K562 (cell line): ENCODE measurements at regions not wholly inside any gene's neighbourhood (a gene's known extent, or its start where the extent isn't known, plus 50 kb on each side); places are given as distances from the start of the nearest gene placed in this dataset.

ENCODE experiments used
- ATAC-seq: fragments of 200-7000 bp; cut with Tn5 transposase; 3 replicates; pipeline ENCODE4 v1.9.1; 2020; ENCODE audit warnings: moderate library complexity
- BruUV-seq: library from RNA; stranded (reverse); fragments of 400-500 nt; replicated peaks from 2 replicates; lab custom pipeline; 2021; lab: Mats Ljungman, UMichigan
- CTCF ChIA-PET: fragments of 300-600 bp; formaldehyde crosslinking; extraction: SDS; loops from one replicate; lab custom pipeline; 2021; ENCODE audit warnings: low intra/inter-chr PET ratio; lab: Yijun Ruan, JAX
- POLR2A ChIA-PET: fragments of 300-600, 350-650 bp; sonication (Branson Sonifier 250); formaldehyde crosslinking; extraction: SDS; loops from one replicate; lab custom pipeline; 2021; ENCODE audit warnings: antibody characterized with exemption, inconsistent platforms; lab: Yijun Ruan, JAX
- DNase-seq, 4 experiments: peaks; one replicate each; pipeline versions ENCODE4 v3.0.0 to v3.0.0-alpha.2; 2011 to 2018; ENCODE audit warnings: low spot score in 3 of 4, mixed read lengths in 3 of 4; ENCODE audit errors: extremely low read depth in 1 of 4
- FAIRE-seq: peaks from 2 replicates; lab custom pipeline; 2011; peaks lifted over from hg19 to GRCh38; lab: Jason Lieb, UNC
- H2AFZ ChIP-seq: 2 replicates; pipeline ENCODE4 v1.6.0; 2011; ENCODE audit warnings: low read depth, low read length, control low read depth, inconsistent platforms
- H3K27ac ChIP-seq: fragments of 200-600 bp; 3 replicates; pipeline ENCODE4 v1.8.0; 2011; ENCODE audit warnings: low read depth, mild to moderate bottlenecking, control low read depth, inconsistent platforms, low read length, moderate library complexity, mixed read lengths; ENCODE audit errors: extremely low read depth
- H3K27me3 ChIP-seq, 2 experiments: fragments of 300-600 bp in 1 of 2; 2 replicates in 1 of 2; 3 replicates in 1 of 2; pipeline versions ENCODE4 v1.6.0 to v1.8.0; 2011; ENCODE audit warnings: inconsistent platforms in 2 of 2, low read length in 2 of 2, mild to moderate bottlenecking in 1 of 2, mixed read lengths in 1 of 2, moderate library complexity in 1 of 2; ENCODE audit not compliant: control insufficient read depth in 2 of 2, insufficient read depth in 2 of 2
- H3K36me3 ChIP-seq: fragments of 300-600 bp; 3 replicates; pipeline ENCODE4 v1.8.0; 2011; ENCODE audit warnings: mild to moderate bottlenecking, low read length, inconsistent platforms; ENCODE audit not compliant: control insufficient read depth, insufficient read depth
- H3K4me1 ChIP-seq, 2 experiments: fragments of 200-600 bp in 1 of 2; replicated peaks in 1 of 2; 2 replicates in 1 of 2; 3 replicates in 1 of 2; pipeline versions ENCODE4 v1.5.1 to v1.8.0; 2011; ENCODE audit warnings: inconsistent platforms in 2 of 2, low read length in 2 of 2, mild to moderate bottlenecking in 1 of 2, mixed read lengths in 1 of 2, moderate library complexity in 1 of 2; ENCODE audit not compliant: control insufficient read depth in 2 of 2, insufficient read depth in 2 of 2
- H3K4me2 ChIP-seq: 2 replicates; pipeline ENCODE4 v1.6.1; 2011; ENCODE audit warnings: low read length, control low read depth, inconsistent platforms, mixed read lengths; ENCODE audit not compliant: insufficient read depth
- H3K4me3 ChIP-seq: fragments of 200-600 bp; sonication (generic), shearing (Covaris generic); 2 replicates; pipeline ENCODE4 v1.5.1; 2016; ENCODE audit warnings: control low read depth, inconsistent platforms
- H3K79me2 ChIP-seq: fragments of 200-600 bp; 3 replicates; pipeline ENCODE4 v1.8.0; 2011; ENCODE audit warnings: low read length, inconsistent platforms; ENCODE audit not compliant: control insufficient read depth, insufficient read depth
- H3K9ac ChIP-seq, 2 experiments: 2 replicates each; pipeline versions ENCODE4 v1.6.0 to v1.6.1; 2011; ENCODE audit warnings: low read depth in 2 of 2, low read length in 2 of 2, control low read depth in 1 of 2, inconsistent platforms in 1 of 2, mild to moderate bottlenecking in 1 of 2, mixed read lengths in 1 of 2; ENCODE audit not compliant: insufficient read depth in 1 of 2
- H3K9me1 ChIP-seq: one replicate; pipeline ENCODE4 v1.6.0; 2011; ENCODE audit warnings: inconsistent platforms, mild to moderate bottlenecking, low read length, moderate library complexity; ENCODE audit not compliant: control insufficient read depth, insufficient read depth
- H3K9me3 ChIP-seq: replicated peaks from 2 replicates; pipeline ENCODE4 v1.5.1; 2011; ENCODE audit warnings: low read depth, low read length, inconsistent platforms; ENCODE audit not compliant: control insufficient read depth, insufficient read depth
- H4K20me1 ChIP-seq: replicated peaks from 2 replicates; pipeline ENCODE4 v1.6.1; 2011; ENCODE audit warnings: low read length, inconsistent platforms, mixed read lengths; ENCODE audit not compliant: control insufficient read depth, insufficient read depth
- ZNF174 ChIP-seq: fragments of 250-450 bp; sonication (Bioruptor Pico); IDR thresholded peaks from 2 replicates; pipeline ENCODE4 v1.4.0; 2020; ENCODE audit warnings: mild to moderate bottlenecking
- WGBS: fragments of 100-300 bp; shearing (Covaris generic); methylation state at CpG from one replicate; pipeline ENCODE4 v1.1.6; 2016; ENCODE audit warnings: low coverage, mixed read lengths; ENCODE audit not compliant: insufficient coverage; ENCODE audit errors: missing lambda C conversion rate; 5-methylcytosine and 5-hydroxymethylcytosine counted together
- in situ Hi-C: fragments of 300-500 bp; cut with MboI; formaldehyde crosslinking; loops from 4 replicates; pipeline ENCODE4 v1.15.0; 2018; ENCODE audit warnings: inconsistent platforms, mixed read lengths
- intact Hi-C: fragments of 100-400 bp; cut with micrococcal nuclease; formaldehyde crosslinking; loops from 2 replicates; pipeline ENCODE4 v1.14.2; 2022
- TF ChIP-seq, protein P1 (sequence below): fragments of 450-650 bp; IDR thresholded peaks from 2 replicates; pipeline ENCODE4 v1.6.1; 2018; ENCODE audit not compliant: partially characterized antibody

- ChIA-PET POLR2A (no interaction called here), CTCF (no interaction called here)
- Histone ChIP-seq H2AFZ (peak overlapping the region; percentile 68), H3K36me3 (no peaks in the 10 kb centered on the region), H3K4me1 (no peaks in the 10 kb centered on the region), H3K27me3 (no peaks in the 10 kb centered on the region), H3K4me2 (no peak overlapping the region), H4K20me1 (no peaks in the 10 kb centered on the region), H3K9ac (peak overlapping the region in 1 of 2 experiments; percentile 2; a peak in 1 of 4 replicates), H3K27ac (peak overlapping the region; percentile 15; the same call in 1 of the 3 replicates), H3K4me3 (peak overlapping the region; percentile 3; the same call in 1 of the 2 replicates), H3K9me3 (no peaks in the 10 kb centered on the region), H3K79me2 (no peaks in the 10 kb centered on the region), H3K9me1 (no peaks in the 10 kb centered on the region)
- peak; percentile 63 for ATAC-seq
- intact Hi-C loops (loop anchor here (5.0 to 10.0 kb wide), 2 partner anchors 52 to 289 kb away; no protein-coding TSS in a partner anchor), in situ Hi-C loops (no loop called here)
- peak in 1 of 4 experiments; percentile 23 for DNase-seq
- no TSS peak for BruUV-seq
- TF ChIP-seq, protein P1, sequence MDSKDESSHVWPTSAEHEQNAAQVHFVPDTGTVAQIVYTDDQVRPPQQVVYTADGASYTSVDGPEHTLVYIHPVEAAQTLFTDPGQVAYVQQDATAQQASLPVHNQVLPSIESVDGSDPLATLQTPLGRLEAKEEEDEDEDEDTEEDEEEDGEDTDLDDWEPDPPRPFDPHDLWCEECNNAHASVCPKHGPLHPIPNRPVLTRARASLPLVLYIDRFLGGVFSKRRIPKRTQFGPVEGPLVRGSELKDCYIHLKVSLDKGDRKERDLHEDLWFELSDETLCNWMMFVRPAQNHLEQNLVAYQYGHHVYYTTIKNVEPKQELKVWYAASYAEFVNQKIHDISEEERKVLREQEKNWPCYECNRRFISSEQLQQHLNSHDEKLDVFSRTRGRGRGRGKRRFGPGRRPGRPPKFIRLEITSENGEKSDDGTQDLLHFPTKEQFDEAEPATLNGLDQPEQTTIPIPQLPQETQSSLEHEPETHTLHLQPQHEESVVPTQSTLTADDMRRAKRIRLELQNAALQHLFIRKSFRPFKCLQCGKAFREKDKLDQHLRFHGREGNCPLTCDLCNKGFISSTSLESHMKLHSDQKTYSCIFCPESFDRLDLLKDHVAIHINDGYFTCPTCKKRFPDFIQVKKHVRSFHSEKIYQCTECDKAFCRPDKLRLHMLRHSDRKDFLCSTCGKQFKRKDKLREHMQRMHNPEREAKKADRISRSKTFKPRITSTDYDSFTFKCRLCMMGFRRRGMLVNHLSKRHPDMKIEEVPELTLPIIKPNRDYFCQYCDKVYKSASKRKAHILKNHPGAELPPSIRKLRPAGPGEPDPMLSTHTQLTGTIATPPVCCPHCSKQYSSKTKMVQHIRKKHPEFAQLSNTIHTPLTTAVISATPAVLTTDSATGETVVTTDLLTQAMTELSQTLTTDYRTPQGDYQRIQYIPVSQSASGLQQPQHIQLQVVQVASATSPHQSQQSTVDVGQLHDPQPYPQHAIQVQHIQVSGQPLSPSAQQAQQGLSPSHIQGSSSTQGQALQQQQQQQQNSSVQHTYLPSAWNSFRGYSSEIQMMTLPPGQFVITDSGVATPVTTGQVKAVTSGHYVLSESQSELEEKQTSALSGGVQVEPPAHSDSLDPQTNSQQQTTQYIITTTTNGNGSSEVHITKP = peak; percentile 72
- TF ChIP-seq ZNF174 (CRISPR knock-in tag) = no peak
- WGBS = 0% methylated on average over 1 of the region's 1 CpG
- FAIRE-seq = no peak
Measured at GRCh38 chr18:30385684-30386083, 656.9 kb downstream of the DSC3 start.
